Spleen (tissue), 11 donors: ENCODE measurements at regions not wholly inside any gene's neighbourhood (a gene's known extent, or its start where the extent isn't known, plus 50 kb on each side); places are given as distances from the start of the nearest gene placed in this dataset.

Experiments used
- DNase-seq: peaks from one replicate; pipeline ENCODE4 v3.0.0-alpha.2; 2020
- H3K27ac ChIP-seq, 8 donors: fragments of 200-600 bp; sonication (generic) in 7 of 8; 1 replicate in 4 of 8; 2 replicates in 4 of 8; pipeline versions ENCODE4 v1.5.0 to v1.8.0; 2016 to 2021; ENCODE audit warnings: inconsistent platforms in 4 of 8, mild to moderate bottlenecking in 4 of 8, moderate library complexity in 1 of 8
- H3K27me3 ChIP-seq, 7 donors: fragments of 200-600 bp; sonication (generic) in 6 of 7; replicated peaks in 1 of 7; 1 replicate in 4 of 7; 2 replicates in 3 of 7; pipeline versions ENCODE4 v1.5.0 to v1.8.0; 2016 to 2021; ENCODE audit warnings: inconsistent platforms in 3 of 7, mild to moderate bottlenecking in 1 of 7
- H3K36me3 ChIP-seq, 6 donors: fragments of 200-600 bp; sonication (generic) in 5 of 6; 1 replicate in 4 of 6; 2 replicates in 2 of 6; pipeline versions ENCODE4 v1.5.0 to v1.8.0; 2016 to 2021; ENCODE audit warnings: inconsistent platforms in 2 of 6
- H3K4me1 ChIP-seq, 6 donors: fragments of 200-600 bp; sonication (generic) in 5 of 6; 1 replicate in 3 of 6; 2 replicates in 3 of 6; pipeline versions ENCODE4 v1.5.0 to v1.8.0; 2016 to 2021; ENCODE audit warnings: inconsistent platforms in 3 of 6
- H3K4me3 ChIP-seq, 8 donors: fragments of 200-600 bp; sonication (generic) in 7 of 8; 1 replicate in 4 of 8; 2 replicates in 4 of 8; pipeline versions ENCODE4 v1.5.0 to v1.8.0; 2016 to 2021; ENCODE audit warnings: inconsistent platforms in 4 of 8, mild to moderate bottlenecking in 4 of 8, moderate library complexity in 2 of 8
- H3K9me3 ChIP-seq, 8 donors: fragments of 200-600 bp; sonication (generic) in 7 of 8; 1 replicate in 4 of 8; 2 replicates in 4 of 8; pipeline versions ENCODE4 v1.5.0 to v1.8.0; 2016 to 2021; ENCODE audit warnings: inconsistent platforms in 4 of 8
- CTCF ChIP-seq, 11 experiments: fragments of 200-600 bp in 7 of 11; fragments of 450-650 bp in 4 of 11; sonication (generic) in 4 of 11; IDR thresholded peaks in 8 of 11; conservative IDR thresholded peaks in 3 of 11; 1 replicate in 7 of 11; 2 replicates in 4 of 11; pipeline versions ENCODE4 v1.4.0 to v1.8.0; 2016 to 2021; ENCODE audit warnings: antibody characterized with exemption in 11 of 11, inconsistent platforms in 4 of 11, mild to moderate bottlenecking in 1 of 11
- POLR2A ChIP-seq, 3 donors: fragments of 450-650 bp; IDR thresholded peaks; one replicate each; pipeline ENCODE4 v1.5.1; 2017; ENCODE audit warnings: antibody characterized with exemption in 3 of 3, mild to moderate bottlenecking in 1 of 3
- POLR2AphosphoS5 ChIP-seq, 3 donors: sonication (generic); formaldehyde crosslinking; IDR thresholded peaks; one replicate each; pipeline ENCODE4 v1.5.1; 2017; ENCODE audit warnings: antibody characterized with exemption in 3 of 3
- WGBS, 5 donors: extraction: QIAGEN DNeasy Blood & Tissue Kit in 3 of 5; methylation state at CpG; one replicate each; pipeline versions ENCODE4 v1.1.5 to v1.1.7; 2013 to 2018; 5-methylcytosine and 5-hydroxymethylcytosine counted together
- intact Hi-C: fragments of 100-400 bp; cut with DNase I; formaldehyde crosslinking; loops from one replicate; pipeline ENCODE4 v1.15.0; 2023; ENCODE audit warnings: low total_unique reads
- donor health status: healthy with polysubstance abuse.
- donor health status: DM: no; HTN: no; CAD: no; lungs with moderate emphysema.
- donor health status: DM: no; HTN: no; CAD: no.
- donor health status: Bipolar disorder and iron deficiency.
- donor health status: healthy.
- donor health status: DM: no; HTN: no; CAD: no.
- donor health status: DM: yes; HTN: yes; CAD: no.

GRCh38 chr20:11445891-11446290 lies 471.8 kb upstream of the BTBD3 start:
- Histone ChIP-seq H3K36me3 (no peaks in the 10 kb centered on the region), H3K27me3 (no peaks in the 10 kb centered on the region), H3K4me1 (peaks cover 0 to 4% (median 0%) of the 10 kb centered on the region in 6 donors), H3K9me3 (no peaks in the 10 kb centered on the region), H3K4me3 (no peak overlapping the region), H3K27ac (no peak overlapping the region)
- no peak for DNase-seq
- no peak for TF ChIP-seq POLR2A (IDR thresholded peaks at IDR 0.05)
- no peak for TF ChIP-seq POLR2AphosphoS5 (IDR thresholded peaks at IDR 0.05)
- TF ChIP-seq CTCF (IDR thresholded peaks at IDR 0.05 in 8 of 11, conservative IDR thresholded peaks at IDR 0.05 in 3 of 11) = no peak
- intact Hi-C loops = no loop called here

GRCh38 chr20:11447371-11448100 lies 470.2 kb upstream of the BTBD3 start:
- intact Hi-C loops = no loop called here
- Histone ChIP-seq H3K36me3 (no peaks in the 10 kb centered on the region), H3K4me1 (peaks cover 0 to 4% (median 0%) of the 10 kb centered on the region in 6 donors), H3K4me3 (no peak overlapping the region), H3K27ac (no peak overlapping the region), H3K27me3 (no peaks in the 10 kb centered on the region), H3K9me3 (no peaks in the 10 kb centered on the region)
- WGBS, 5 donors = 31 to 52% (median 43%) methylated on average over 5 of the region's 5 CpGs
- DNase-seq = peak; percentile 47
- TF ChIP-seq POLR2AphosphoS5 (IDR thresholded peaks at IDR 0.05) = no peak
- TF ChIP-seq POLR2A (IDR thresholded peaks at IDR 0.05) = no peak
- TF ChIP-seq CTCF (IDR thresholded peaks at IDR 0.05 in 8 of 11, conservative IDR thresholded peaks at IDR 0.05 in 3 of 11) = no peak

GRCh38 chr20:11448554-11448953 lies 469.1 kb upstream of the BTBD3 start:
- H3K36me3 ChIP-seq = no peaks in the 10 kb centered on the region
- intact Hi-C loops = no loop called here
- H3K4me3 ChIP-seq = no peak overlapping the region
- no peaks in the 10 kb centered on the region for H3K9me3 ChIP-seq
- WGBS, 5 donors = 80 to 91% (median 88%) methylated on average over 4 of the region's 4 CpGs
- peaks cover 0 to 6% (median 1%) of the 10 kb centered on the region in 6 donors for H3K4me1 ChIP-seq
- H3K27ac ChIP-seq = no peak overlapping the region
- no peak for DNase-seq
- TF ChIP-seq POLR2A (IDR thresholded peaks at IDR 0.05) (no peak), CTCF (IDR thresholded peaks at IDR 0.05 in 8 of 11, conservative IDR thresholded peaks at IDR 0.05 in 3 of 11) (no peak), POLR2AphosphoS5 (IDR thresholded peaks at IDR 0.05) (no peak)
- no peaks in the 10 kb centered on the region for H3K27me3 ChIP-seq

GRCh38 chr20:11451793-11452291 lies 465.9 kb upstream of the BTBD3 start:
- Histone ChIP-seq H3K27ac (peak overlapping the region in 3 of 8 donors; percentile 16 to 55 (median 42)), H3K27me3 (no peaks in the 10 kb centered on the region), H3K4me3 (no peak overlapping the region), H3K4me1 (peaks cover 0 to 6% (median 1%) of the 10 kb centered on the region in 6 donors), H3K9me3 (no peaks in the 10 kb centered on the region), H3K36me3 (no peaks in the 10 kb centered on the region)
- DNase-seq = no peak
- 63 to 70% (median 68%) methylated on average over 7 of the region's 7 CpGs for WGBS, 5 donors
- intact Hi-C loops = no loop called here
- TF ChIP-seq CTCF (IDR thresholded peaks at IDR 0.05 in 8 of 11, conservative IDR thresholded peaks at IDR 0.05 in 3 of 11) = no peak
- no peak for TF ChIP-seq POLR2A (IDR thresholded peaks at IDR 0.05)
- TF ChIP-seq POLR2AphosphoS5 (IDR thresholded peaks at IDR 0.05) = no peak
